GM18505 (cell line): ENCODE measurements at regions not wholly inside any gene's neighbourhood (a gene's known extent, or its start where the extent isn't known, plus 50 kb on each side); places are given as distances from the start of the nearest gene placed in this dataset.

Experiments
- ATAC-seq: cut with Tn5 transposase; IDR thresholded peaks from one replicate; pipeline ENCODE4 v1.9.1; 2021; ENCODE audit not compliant: unreplicated experiment
- POLR2A ChIP-seq: IDR thresholded peaks from 4 replicates; pipeline ENCODE4 v1.6.1; 2011; ENCODE audit warnings: borderline replicate concordance; ENCODE audit not compliant: insufficient read depth, insufficient read length; ENCODE audit errors: extremely low read depth

GRCh38 chr4:175378372-175378771 is 433.7 kb downstream of the GPM6A start:
- TF ChIP-seq POLR2A = no peak
- ATAC-seq = no peak

GRCh38 chr4:175380841-175381240 is 431.2 kb downstream of the GPM6A start:
- no peak for ATAC-seq
- no peak for TF ChIP-seq POLR2A

GRCh38 chr4:175385797-175386196 is 426.3 kb downstream of the GPM6A start:
- ATAC-seq = no peak
- no peak for TF ChIP-seq POLR2A

DNA sequence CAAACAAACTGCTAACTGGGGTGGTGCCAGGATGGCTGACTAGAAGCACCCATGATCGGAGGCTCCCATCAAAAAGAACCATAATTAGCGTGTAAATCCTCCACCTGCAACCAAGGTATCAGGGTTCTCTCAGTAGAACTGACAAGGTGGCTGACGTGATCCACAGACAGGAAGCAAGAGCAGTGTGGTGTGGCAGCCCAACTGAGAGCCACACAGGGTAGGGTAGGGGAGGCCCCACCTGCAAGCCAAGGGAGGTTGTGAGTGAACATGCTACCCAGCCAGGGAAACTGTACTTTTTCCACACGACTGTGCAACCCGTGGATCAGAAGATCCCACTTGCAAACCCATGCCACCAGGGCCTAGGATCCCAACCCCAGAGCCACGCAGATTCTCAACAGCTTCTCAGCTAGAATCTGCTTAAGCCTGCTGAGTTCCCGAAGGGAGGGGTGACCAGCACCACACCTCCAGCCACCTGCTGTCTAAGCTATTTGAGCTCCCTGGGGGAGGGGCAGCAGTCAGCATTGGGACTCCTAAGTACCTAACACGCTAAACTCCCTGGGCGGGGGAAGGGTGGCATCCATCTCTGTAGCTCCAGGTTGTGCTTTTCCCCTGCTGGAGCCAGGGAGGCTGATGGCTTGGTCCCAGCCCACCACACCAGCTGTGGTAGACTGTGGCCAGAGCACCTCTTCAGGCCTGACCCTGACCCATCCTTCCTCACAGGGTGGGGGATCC is 425.1 kb downstream of the GPM6A start:
- ATAC-seq = no peak
- TF ChIP-seq POLR2A = no peak

GRCh38 chr4:175394208-175394607 is 417.9 kb downstream of the GPM6A start:
- ATAC-seq = no peak
- no peak for TF ChIP-seq POLR2A

GRCh38 chr4:175405961-175406360 is 406.1 kb downstream of the GPM6A start:
- TF ChIP-seq POLR2A = no peak
- no peak for ATAC-seq

DNA sequence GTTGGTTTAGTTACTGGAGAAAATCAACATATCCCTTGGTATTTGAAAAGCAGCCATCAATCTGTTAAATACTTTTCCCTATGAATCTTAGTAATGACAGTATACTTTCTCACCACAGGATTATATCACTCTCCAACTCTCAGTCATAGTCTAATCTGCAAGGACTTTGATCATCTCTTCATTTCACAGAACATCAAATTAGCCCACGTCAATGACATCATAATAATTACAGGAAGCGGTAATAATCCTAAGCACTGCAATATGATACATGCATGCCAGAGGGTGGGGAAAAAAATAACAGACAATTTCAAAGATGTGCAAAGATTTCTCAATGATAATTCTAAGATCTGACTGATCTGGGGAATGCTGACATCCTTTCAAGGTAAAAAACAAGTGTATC is 404.1 kb downstream of the GPM6A start:
- ATAC-seq = no peak
- TF ChIP-seq POLR2A = no peak

- no peak for ATAC-seq
- no peak for TF ChIP-seq POLR2A
These were observed 400.8 kb downstream of the GPM6A start for GRCh38 chr4:175411251-175411650.

DNA sequence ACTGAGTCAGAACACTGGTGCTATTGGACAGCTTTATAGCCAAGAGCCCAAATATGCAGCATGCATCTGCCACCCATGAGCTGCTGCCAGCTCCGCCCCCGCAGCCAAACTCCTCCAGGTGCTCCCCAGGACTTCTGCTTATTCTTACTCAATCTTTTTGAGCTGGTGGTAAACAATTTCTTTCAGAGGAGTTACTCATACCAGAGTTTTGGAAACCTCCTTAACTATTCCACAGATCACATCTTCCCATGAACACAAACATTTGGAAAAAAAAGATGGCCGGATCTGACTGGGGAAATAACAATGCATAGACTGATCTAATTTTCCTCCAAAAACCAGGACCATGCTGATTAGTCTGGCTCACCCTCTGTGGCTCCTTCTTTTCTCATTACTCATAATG is 399.9 kb downstream of the GPM6A start:
- ATAC-seq = no peak
- no peak for TF ChIP-seq POLR2A

GRCh38 chr4:175412746-175413145 is 399.3 kb downstream of the GPM6A start:
- TF ChIP-seq POLR2A = no peak
- no peak for ATAC-seq

- TF ChIP-seq POLR2A = no peak
- ATAC-seq = no peak
These were observed 398.5 kb downstream of the GPM6A start for GRCh38 chr4:175413561-175413960.

DNA sequence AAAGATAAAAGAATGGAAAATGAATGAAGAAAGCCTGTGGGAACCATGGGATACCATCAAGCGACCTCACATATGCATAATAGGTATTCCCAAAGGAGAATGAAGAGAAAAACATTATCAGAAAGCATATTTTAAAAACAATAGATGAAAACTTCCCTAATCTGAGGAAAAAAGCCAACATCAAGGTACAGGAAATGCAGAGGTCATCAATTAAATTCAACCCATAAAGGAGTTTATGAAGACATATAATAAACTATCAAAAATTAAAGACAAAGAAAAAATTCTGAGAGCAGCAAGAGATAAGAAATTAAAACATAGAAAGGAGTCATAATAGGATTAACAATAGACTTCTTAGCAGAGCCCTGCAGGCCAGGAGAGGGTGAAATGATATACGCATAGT is 397.5 kb downstream of the GPM6A start:
- TF ChIP-seq POLR2A = no peak
- no peak for ATAC-seq

- TF ChIP-seq POLR2A = no peak
- ATAC-seq = no peak
These were observed 393.5 kb downstream of the GPM6A start for GRCh38 chr4:175418516-175418915.

DNA sequence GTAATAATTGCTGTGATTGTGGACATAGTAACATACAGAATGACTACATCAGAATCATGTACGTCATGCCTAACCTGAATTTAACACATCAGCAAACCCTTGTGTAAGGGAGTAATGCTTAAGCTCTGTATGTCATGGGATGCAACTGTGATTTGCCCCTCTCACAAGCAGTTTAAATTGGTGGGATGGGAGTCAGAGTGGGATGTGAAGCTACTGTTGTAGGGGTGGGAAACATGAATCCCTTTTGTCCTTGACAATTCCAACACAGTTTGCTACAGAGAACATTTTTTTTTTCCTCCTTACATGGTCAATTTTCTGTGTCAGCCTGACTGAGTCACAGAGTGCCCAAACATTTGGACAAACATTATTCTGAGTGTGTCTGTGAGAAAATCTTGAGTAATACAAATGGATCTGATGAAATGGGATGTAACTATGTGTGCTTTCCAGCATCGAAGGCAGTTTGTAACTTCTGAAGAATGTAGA is 392.8 kb downstream of the GPM6A start:
- TF ChIP-seq POLR2A = no peak
- ATAC-seq = no peak
